ENCODE measurements at regions not wholly inside any gene's neighbourhood (a gene's known extent, or its start where the extent isn't known, plus 50 kb on each side); places are given as distances from the start of the nearest gene placed in this dataset.

DNA sequence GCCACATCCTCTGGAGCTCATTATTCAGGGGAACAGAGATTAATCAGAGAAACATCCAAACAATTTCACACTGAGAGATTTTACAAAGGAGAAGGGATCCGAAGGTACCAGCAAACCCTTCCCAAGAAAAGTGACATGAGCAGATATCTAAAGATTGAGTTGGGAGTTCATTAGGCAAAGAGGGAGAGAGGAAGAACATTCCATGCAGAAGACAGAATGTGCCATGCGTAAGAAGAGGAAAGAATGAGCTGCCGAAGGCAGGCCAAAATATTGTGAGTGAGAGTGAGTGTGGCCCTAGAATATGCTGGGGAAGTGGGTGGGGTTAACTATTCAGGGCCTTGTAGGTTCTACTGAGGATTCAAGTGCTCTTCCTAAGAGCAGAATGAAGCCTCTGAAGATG, 50.0 kb upstream of the LYVE1 start:
- no peak for DNase-seq
